ENCODE measurements at regions not wholly inside any gene's neighbourhood (a gene's known extent, or its start where the extent isn't known, plus 50 kb on each side); places are given as distances from the start of the nearest gene placed in this dataset.

- ChIA-PET CTCF (ENCODE audit: partially characterized antibody) (interaction anchor here (0.7 to 0.9 kb wide), 2 partner anchors 219 to 279 kb away, joined by 3 read pairs; no protein-coding TSS in a partner anchor), POLR2A (ENCODE audit: partially characterized antibody) (no interaction called here)
- 85% methylated on average over 2 of the region's 2 CpGs; no CpG with 5 or more reads in 1 of the 2 experiments for WGBS, 2 experiments (ENCODE audit: extremely low coverage in 1 of 2, insufficient coverage in 1 of 2, insufficient read length in 1 of 2, insufficient replicate concordance in 2 of 2, low coverage in 1 of 2, low lambda C conversion rate in 2 of 2, missing lambda C conversion rate in 1 of 2)
- no peak for DNase-seq (ENCODE audit: low read depth in 1 of 2, low spot score in 2 of 2)
- Histone ChIP-seq H4K20me1 (replicated peaks in 1 of 2; ENCODE audit: control insufficient read depth in 1 of 2, insufficient read depth in 2 of 2, low read length in 2 of 2) (no peaks in the 10 kb centered on the region), H3K14ac (ENCODE audit: insufficient read length) (no peak overlapping the region), H3K4me1 (replicated peaks in 1 of 4; ENCODE audit: control insufficient read depth in 3 of 4, insufficient read depth in 4 of 4, low read length in 3 of 4) (peaks cover 0 to 3% (median 0%) of the 10 kb centered on the region in 4 experiments; a peak in 2 of 7 replicates), H3K23ac (ENCODE audit: insufficient read length) (no peak overlapping the region), H2BK20ac (ENCODE audit: low read length) (no peak overlapping the region), H3K56ac (replicated peaks; ENCODE audit: insufficient read length, low read depth, low read length) (no peak overlapping the region), H2AK5ac (ENCODE audit: low read depth, low read length) (no peak overlapping the region), H3K79me1 (ENCODE audit: low read depth, low read length) (no peaks in the 10 kb centered on the region), H2BK120ac (replicated peaks; ENCODE audit: low read depth, low read length) (no peak overlapping the region), H4K5ac (ENCODE audit: insufficient read length, low read depth, low read length) (no peak overlapping the region), H3K4me3 (ENCODE audit: extremely low read depth in 1 of 4, insufficient read depth in 2 of 4, low read depth in 3 of 4, low read length in 4 of 4) (no peak overlapping the region), H3K4ac (replicated peaks; ENCODE audit: insufficient read length, low read depth, low read length) (no peak overlapping the region), H2BK5ac (ENCODE audit: low read depth, low read length) (no peak overlapping the region), H3K4me2 (ENCODE audit: insufficient read depth in 1 of 2, low read depth in 2 of 2, low read length in 2 of 2) (no peak overlapping the region), H3K23me2 (ENCODE audit: low read depth, low read length) (no peaks in the 10 kb centered on the region), H3K27ac (ENCODE audit: low read depth, low read length) (no peak overlapping the region), H2BK12ac (ENCODE audit: low read depth, low read length) (no peak overlapping the region), H3K9ac (replicated peaks in 1 of 4; ENCODE audit: extremely low read depth in 1 of 4, low read depth in 3 of 4, low read length in 3 of 4) (no peak overlapping the region), H4K8ac (ENCODE audit: extremely low read depth, insufficient read depth, low read length) (no peak overlapping the region), H3K27me3 (replicated peaks in 1 of 4; ENCODE audit: control insufficient read depth in 3 of 4, extremely low read depth in 1 of 4, insufficient read depth in 3 of 4, low read length in 3 of 4) (no peaks in the 10 kb centered on the region), H3K18ac (ENCODE audit: extremely low read depth, low read length) (no peak overlapping the region), H3K36me3 (ENCODE audit: control insufficient read depth in 2 of 4, insufficient read depth in 4 of 4, low read length in 3 of 4) (no peaks in the 10 kb centered on the region), H3K79me2 (ENCODE audit: control insufficient read depth in 1 of 2, insufficient read depth in 2 of 2, low read length in 2 of 2) (no peaks in the 10 kb centered on the region), H4K91ac (replicated peaks; ENCODE audit: insufficient read length, low read length) (no peak overlapping the region), H2BK15ac (ENCODE audit: low read length) (no peak overlapping the region), H3K9me3 (ENCODE audit: insufficient read depth in 2 of 2, low read depth in 1 of 2, low read length in 1 of 2) (no peaks in the 10 kb centered on the region), H2AFZ (ENCODE audit: low read length) (peak overlapping the region; percentile 33; the same call in 1 of the 2 replicates)
- no peak for TF ChIP-seq TCF12 (IDR thresholded peaks at IDR 0.05; ENCODE audit: low read depth, low read length)
- no peak for TF ChIP-seq RXRA (IDR thresholded peaks at IDR 0.05; ENCODE audit: insufficient read depth, low read depth, low read length)
- no peak for TF ChIP-seq SIN3A (conservative IDR thresholded peaks at IDR 0.05 in 1 of 2, IDR thresholded peaks at IDR 0.05 in 1 of 2; ENCODE audit: low read depth in 1 of 2, low read length in 2 of 2)
- no peak for TF ChIP-seq SAP30 (IDR thresholded peaks at IDR 0.05; ENCODE audit: insufficient read depth, insufficient replicate concordance, low read length)
- TF ChIP-seq EZH2 (IDR thresholded peaks at IDR 0.05; ENCODE audit: low read depth, low read length, severe bottlenecking), result no peak
- TF ChIP-seq CBX5 (IDR thresholded peaks at IDR 0.05; ENCODE audit: low read depth, low read length), result no peak
- TF ChIP-seq SP1 (IDR thresholded peaks at IDR 0.05; ENCODE audit: low read depth, low read length), result no peak
- no peak for TF ChIP-seq TBP (IDR thresholded peaks at IDR 0.05; ENCODE audit: low read depth, low read length)
- no peak for TF ChIP-seq POLR2A (IDR thresholded peaks at IDR 0.05; ENCODE audit: control extremely low read depth in 1 of 2, low read depth in 2 of 2, low read length in 2 of 2)
- TF ChIP-seq RFX5 (IDR thresholded peaks at IDR 0.05; ENCODE audit: borderline replicate concordance, low read depth, low read length), result no peak
- TF ChIP-seq KDM1A (IDR thresholded peaks at IDR 0.05; ENCODE audit: borderline replicate concordance, low read length), result no peak
- FAIRE-seq, result no peak
These were observed 496.3 kb downstream of the XPNPEP1 start for GRCh38 chr10:109426987-109427386.
